PC-9 (cell line): ENCODE measurements at regions not wholly inside any gene's neighbourhood (a gene's known extent, or its start where the extent isn't known, plus 50 kb on each side); places are given as distances from the start of the nearest gene placed in this dataset.

Experiments
- BruUV-seq: library from RNA; stranded (reverse); fragments of 400-500 nt; replicated peaks from 2 replicates; lab custom pipeline; 2021; lab: Mats Ljungman, UMichigan
- CTCF ChIA-PET: fragments of 300-600 bp; sonication (Branson Sonifier 250); formaldehyde crosslinking; loops from one replicate; lab custom pipeline; 2022; ENCODE audit warnings: antibody characterized with exemption; lab: Charles Lee
- POLR2A ChIA-PET: fragments of 300-600 bp; sonication (Branson Sonifier 250); formaldehyde crosslinking; loops from one replicate; lab custom pipeline; 2022; ENCODE audit warnings: antibody characterized with exemption; ENCODE audit not compliant: unreplicated experiment; lab: Charles Lee
- DNase-seq, 2 experiments: peaks; one replicate each; pipeline versions ENCODE4 v3.0.0 to v3.0.0-alpha.2; 2015 to 2022; ENCODE audit warnings: mixed read lengths in 1 of 2
- H2AFZ ChIP-seq: fragments of 200-600 bp; sonication (generic); 2 replicates; pipeline ENCODE4 v1.8.1; 2017; ENCODE audit warnings: antibody characterized with exemption
- H3F3A ChIP-seq: fragments of 200-600 bp; sonication (generic); 2 replicates; pipeline ENCODE4 v1.8.1; 2017; ENCODE audit warnings: antibody characterized with exemption, mild to moderate bottlenecking, low read depth; ENCODE audit not compliant: insufficient read depth
- H3K27ac ChIP-seq: fragments of 200-600 bp; sonication (generic); 2 replicates; pipeline ENCODE4 v1.6.1; 2016; ENCODE audit warnings: mixed run types
- H3K27me3 ChIP-seq: fragments of 200-600 bp; sonication (generic); 2 replicates; pipeline ENCODE4 v1.6.1; 2016; ENCODE audit warnings: low read depth, mixed run types; ENCODE audit not compliant: insufficient read depth
- H3K36me3 ChIP-seq: fragments of 200-600 bp; sonication (generic); 2 replicates; pipeline ENCODE4 v1.6.1; 2016; ENCODE audit warnings: low read depth, mixed run types
- H3K4me1 ChIP-seq: fragments of 200-600 bp; sonication (generic); replicated peaks from 2 replicates; pipeline ENCODE4 v1.6.1; 2016; ENCODE audit warnings: mixed run types; ENCODE audit not compliant: insufficient read depth
- H3K4me2 ChIP-seq: fragments of 200-600 bp; sonication (generic); 2 replicates; pipeline ENCODE4 v1.6.1; 2017; ENCODE audit warnings: mixed run types
- H3K4me3 ChIP-seq: fragments of 200-600 bp; sonication (generic); 2 replicates; pipeline ENCODE4 v1.6.1; 2016; ENCODE audit warnings: mixed run types
- H3K79me2 ChIP-seq: fragments of 200-600 bp; sonication (generic); 2 replicates; pipeline ENCODE4 v1.6.1; 2017; ENCODE audit warnings: low read depth, mixed run types
- H3K9me2 ChIP-seq: fragments of 200-600 bp; sonication (generic); 2 replicates; pipeline ENCODE4 v1.8.1; 2017; ENCODE audit warnings: mild to moderate bottlenecking; ENCODE audit not compliant: insufficient read depth
- H3K9me3 ChIP-seq: fragments of 200-600 bp; sonication (generic); 2 replicates; pipeline ENCODE4 v1.8.1; 2016; ENCODE audit warnings: low read depth; ENCODE audit not compliant: insufficient read depth
- H4K20me1 ChIP-seq: fragments of 200-600 bp; sonication (generic); 2 replicates; pipeline ENCODE4 v1.8.1; 2017; ENCODE audit not compliant: insufficient read depth
- CTCF ChIP-seq: fragments of 200-600 bp; sonication (generic); conservative IDR thresholded peaks from 2 replicates; pipeline ENCODE4 v1.6.1; 2017; ENCODE audit warnings: mixed run types, antibody characterized with exemption, mild to moderate bottlenecking, moderate library complexity
- EZH2 ChIP-seq: fragments of 200-600 bp; sonication (generic); IDR thresholded peaks from 2 replicates; pipeline ENCODE4 v1.8.0; 2017; ENCODE audit warnings: antibody characterized with exemption, low read depth
- intact Hi-C: fragments of 100-400 bp; cut with micrococcal nuclease; formaldehyde crosslinking; loops from one replicate; pipeline ENCODE4 v1.10.0; 2022; ENCODE audit not compliant: unreplicated experiment

- Histone ChIP-seq H3K9me3 (peaks cover 51% of the 10 kb centered on the region), H3K79me2 (no peaks in the 10 kb centered on the region), H3K4me3 (no peak overlapping the region), H3K4me2 (no peak overlapping the region), H3F3A (peaks cover 27% of the 10 kb centered on the region), H3K27ac (no peak overlapping the region), H4K20me1 (no peaks in the 10 kb centered on the region), H2AFZ (no peak overlapping the region), H3K4me1 (peaks cover 36% of the 10 kb centered on the region), H3K9me2 (no peaks in the 10 kb centered on the region), H3K36me3 (peaks cover 22% of the 10 kb centered on the region; the same call in 1 of the 2 replicates), H3K27me3 (no peaks in the 10 kb centered on the region)
- POLR2A ChIA-PET: interaction anchor here (0.6 kb wide), 1 partner anchor 446 kb away, joined by 3 read pairs; no protein-coding TSS in a partner anchor
- TF ChIP-seq EZH2 (no peak), CTCF (no peak)
- intact Hi-C loops: no loop called here
- BruUV-seq: no TSS peak
- DNase-seq: no peak
- CTCF ChIA-PET: interaction anchor here (0.6 to 0.7 kb wide), 2 partner anchors 41 to 100 kb away, joined by 3 to 7 read pairs; no protein-coding TSS in a partner anchor
Measured at GRCh38 chr3:189395825-189396224, 224.1 kb downstream of the TPRG1 start.

- no peaks in the 10 kb centered on the region for H3K79me2 ChIP-seq
- H3K9me3 ChIP-seq: peaks cover 39% of the 10 kb centered on the region
- POLR2A ChIA-PET: interaction anchor here (0.6 kb wide), 1 partner anchor 43 kb away, joined by 3 read pairs; no protein-coding TSS in a partner anchor
- peaks cover 15% of the 10 kb centered on the region; the same call in 1 of the 2 replicates for H3K36me3 ChIP-seq
- H3K4me1 ChIP-seq: peaks cover 12% of the 10 kb centered on the region
- H3K4me2 ChIP-seq: no peak overlapping the region
- no peaks in the 10 kb centered on the region for H3K27me3 ChIP-seq
- no TSS peak for BruUV-seq
- no peaks in the 10 kb centered on the region for H4K20me1 ChIP-seq
- CTCF ChIA-PET: no interaction called here
- no peak for TF ChIP-seq CTCF
- TF ChIP-seq EZH2: no peak
- peaks cover 3% of the 10 kb centered on the region for H3F3A ChIP-seq
- no peak for DNase-seq
- H3K4me3 ChIP-seq: no peak overlapping the region
- no peaks in the 10 kb centered on the region for H3K9me2 ChIP-seq
- H3K27ac ChIP-seq: no peak overlapping the region
- intact Hi-C loops: no loop called here
- H2AFZ ChIP-seq: no peak overlapping the region
Measured at GRCh38 chr3:189398656-189399055, 226.9 kb downstream of the TPRG1 start.

GRCh38 chr3:189401196-189401595, 229.4 kb downstream of the TPRG1 start:
- ChIA-PET POLR2A (no interaction called here), CTCF (no interaction called here)
- intact Hi-C loops: no loop called here
- Histone ChIP-seq H3K27ac (no peak overlapping the region), H3K9me3 (peaks cover 22% of the 10 kb centered on the region), H3K36me3 (peaks cover 4% of the 10 kb centered on the region; the same call in 1 of the 2 replicates), H3K4me1 (no peaks in the 10 kb centered on the region), H3K4me3 (no peak overlapping the region), H3F3A (no peaks in the 10 kb centered on the region), H3K79me2 (no peaks in the 10 kb centered on the region), H4K20me1 (no peaks in the 10 kb centered on the region), H3K9me2 (no peaks in the 10 kb centered on the region), H3K4me2 (no peak overlapping the region), H3K27me3 (no peaks in the 10 kb centered on the region), H2AFZ (no peak overlapping the region)
- TF ChIP-seq EZH2 (no peak), CTCF (no peak)
- BruUV-seq: no TSS peak
- no peak for DNase-seq
